Endothelial cell (in vitro differentiated cells): ENCODE measurements at regions not wholly inside any gene's neighbourhood (a gene's known extent, or its start where the extent isn't known, plus 50 kb on each side); places are given as distances from the start of the nearest gene placed in this dataset.
"Not testable (repeated sequence)": the region's sequence is repeated elsewhere in the genome, so short reads cannot be mapped to it uniquely, and the experiment has no call there.

ENCODE experiments used
- DNase-seq: peaks from one replicate; pipeline ENCODE4 v3.0.0; 2021; ENCODE audit warnings: low spot score
- H3K27ac Mint-ChIP-seq: one replicate; pipeline ENCODE4 v1.8.0; 2021; ENCODE audit warnings: mixed read lengths, inconsistent platforms; ENCODE audit not compliant: unreplicated experiment
- H3K27me3 Mint-ChIP-seq: one replicate; pipeline ENCODE4 v1.8.0; 2021; ENCODE audit warnings: mild to moderate bottlenecking, moderate library complexity, mixed read lengths, inconsistent platforms; ENCODE audit not compliant: unreplicated experiment
- H3K36me3 Mint-ChIP-seq: one replicate; pipeline ENCODE4 v1.8.0; 2021; ENCODE audit warnings: mild to moderate bottlenecking, low read depth, mixed read lengths, inconsistent platforms; ENCODE audit not compliant: unreplicated experiment
- H3K4me1 Mint-ChIP-seq: one replicate; pipeline ENCODE4 v1.8.0; 2021; ENCODE audit warnings: mild to moderate bottlenecking, mixed read lengths, inconsistent platforms; ENCODE audit not compliant: unreplicated experiment
- H3K4me3 Mint-ChIP-seq: one replicate; pipeline ENCODE4 v1.8.0; 2021; ENCODE audit warnings: mild to moderate bottlenecking, mixed read lengths, inconsistent platforms; ENCODE audit not compliant: unreplicated experiment
- H3K9me3 Mint-ChIP-seq: one replicate; pipeline ENCODE4 v1.8.0; 2021; ENCODE audit warnings: mixed read lengths, inconsistent platforms; ENCODE audit not compliant: unreplicated experiment
- TF ChIP-seq, protein P1 (sequence below): fragments of 200-600 bp; sonication (generic); IDR thresholded peaks from one replicate; pipeline ENCODE4 v1.5.0; 2021; ENCODE audit warnings: antibody characterized with exemption; ENCODE audit not compliant: unreplicated experiment

DNA sequence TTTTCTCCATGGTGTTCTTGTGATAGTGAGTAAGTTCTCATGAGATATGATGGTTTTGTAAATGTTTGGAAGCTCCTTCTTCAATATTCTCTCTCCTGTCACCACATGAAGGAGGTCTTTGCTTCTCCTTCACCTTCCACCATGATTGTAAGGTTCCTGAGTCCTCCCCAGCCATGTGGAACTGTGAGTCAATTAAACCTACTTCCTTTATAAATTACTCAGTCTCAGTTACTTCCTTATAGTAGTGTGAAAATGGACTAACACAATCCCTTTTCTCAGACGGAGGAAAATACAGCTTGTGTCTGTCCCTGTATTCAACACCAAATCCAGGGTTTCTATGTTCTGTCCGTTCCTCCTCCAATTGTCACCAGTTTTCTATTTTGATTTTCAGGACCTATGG, 181.0 kb downstream of the ALDH8A1 start:
- no peaks in the 10 kb centered on the region for H3K4me1 Mint-ChIP-seq
- no peaks in the 10 kb centered on the region for H3K36me3 Mint-ChIP-seq
- TF ChIP-seq, protein P1, sequence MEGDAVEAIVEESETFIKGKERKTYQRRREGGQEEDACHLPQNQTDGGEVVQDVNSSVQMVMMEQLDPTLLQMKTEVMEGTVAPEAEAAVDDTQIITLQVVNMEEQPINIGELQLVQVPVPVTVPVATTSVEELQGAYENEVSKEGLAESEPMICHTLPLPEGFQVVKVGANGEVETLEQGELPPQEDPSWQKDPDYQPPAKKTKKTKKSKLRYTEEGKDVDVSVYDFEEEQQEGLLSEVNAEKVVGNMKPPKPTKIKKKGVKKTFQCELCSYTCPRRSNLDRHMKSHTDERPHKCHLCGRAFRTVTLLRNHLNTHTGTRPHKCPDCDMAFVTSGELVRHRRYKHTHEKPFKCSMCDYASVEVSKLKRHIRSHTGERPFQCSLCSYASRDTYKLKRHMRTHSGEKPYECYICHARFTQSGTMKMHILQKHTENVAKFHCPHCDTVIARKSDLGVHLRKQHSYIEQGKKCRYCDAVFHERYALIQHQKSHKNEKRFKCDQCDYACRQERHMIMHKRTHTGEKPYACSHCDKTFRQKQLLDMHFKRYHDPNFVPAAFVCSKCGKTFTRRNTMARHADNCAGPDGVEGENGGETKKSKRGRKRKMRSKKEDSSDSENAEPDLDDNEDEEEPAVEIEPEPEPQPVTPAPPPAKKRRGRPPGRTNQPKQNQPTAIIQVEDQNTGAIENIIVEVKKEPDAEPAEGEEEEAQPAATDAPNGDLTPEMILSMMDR, result no peak
- no peaks in the 10 kb centered on the region for H3K27me3 Mint-ChIP-seq
- no peak for DNase-seq
- H3K4me3 Mint-ChIP-seq, result no peak overlapping the region
- H3K27ac Mint-ChIP-seq, result no peak overlapping the region
- no peaks in the 10 kb centered on the region for H3K9me3 Mint-ChIP-seq

- no peaks in the 10 kb centered on the region for H3K4me1 Mint-ChIP-seq
- no peaks in the 10 kb centered on the region for H3K36me3 Mint-ChIP-seq
- no peak overlapping the region for H3K4me3 Mint-ChIP-seq
- H3K27ac Mint-ChIP-seq, result no peak overlapping the region
- no peak for DNase-seq
- TF ChIP-seq, protein P1, result no peak
- no peaks in the 10 kb centered on the region for H3K27me3 Mint-ChIP-seq
- no peaks in the 10 kb centered on the region for H3K9me3 Mint-ChIP-seq
Observed at GRCh38 chr6:134766497-134766896, 183.4 kb downstream of the ALDH8A1 start.

DNA sequence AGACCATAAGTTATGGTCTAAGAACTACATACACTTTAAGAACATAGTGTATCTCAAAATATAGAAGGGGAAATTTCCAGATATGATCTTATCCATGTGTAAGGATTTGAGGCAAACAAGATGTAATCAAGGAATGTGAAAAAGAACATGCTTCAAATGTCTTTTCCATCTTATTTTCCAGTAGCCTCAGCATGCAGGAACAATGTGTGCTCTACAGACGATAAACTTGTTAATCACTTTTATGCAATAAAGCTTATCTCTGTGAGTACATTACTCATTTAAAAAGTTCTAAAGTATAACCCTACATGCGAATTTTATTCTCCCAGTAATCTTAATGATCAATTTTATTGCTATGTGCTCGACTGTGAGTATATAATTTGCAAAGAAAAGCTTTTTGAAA, 185.2 kb downstream of the ALDH8A1 start:
- TF ChIP-seq, protein P1, result no peak
- Mint-ChIP-seq H3K27ac (no peak overlapping the region), H3K4me1 (no peaks in the 10 kb centered on the region), H3K4me3 (no peak overlapping the region), H3K27me3 (no peaks in the 10 kb centered on the region), H3K36me3 (no peaks in the 10 kb centered on the region), H3K9me3 (no peaks in the 10 kb centered on the region)
- DNase-seq, result no peak

DNA sequence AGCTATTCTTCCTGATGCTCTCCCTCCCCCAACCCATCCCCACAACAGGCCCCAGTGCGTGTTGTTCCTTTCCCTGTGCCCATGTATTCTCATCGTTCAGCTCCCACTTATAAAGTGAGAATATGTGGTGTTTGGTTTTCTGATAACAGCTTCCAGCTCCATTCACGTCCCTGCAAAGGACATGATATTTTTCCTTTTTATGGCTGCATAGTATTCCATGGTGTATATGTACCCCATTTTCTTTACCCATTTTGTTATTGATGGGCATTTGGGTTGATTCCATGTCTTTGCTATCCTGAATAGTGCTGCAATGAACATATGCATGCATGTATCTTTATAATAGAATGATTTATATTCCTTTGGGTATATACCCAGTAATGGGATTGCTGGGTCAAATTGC, 186.3 kb downstream of the ALDH8A1 start:
- H3K9me3 Mint-ChIP-seq, H3K27ac Mint-ChIP-seq, H3K4me3 Mint-ChIP-seq, H3K27me3 Mint-ChIP-seq, H3K4me1 Mint-ChIP-seq, DNase-seq, H3K36me3 Mint-ChIP-seq: not testable (repeated sequence)

DNA sequence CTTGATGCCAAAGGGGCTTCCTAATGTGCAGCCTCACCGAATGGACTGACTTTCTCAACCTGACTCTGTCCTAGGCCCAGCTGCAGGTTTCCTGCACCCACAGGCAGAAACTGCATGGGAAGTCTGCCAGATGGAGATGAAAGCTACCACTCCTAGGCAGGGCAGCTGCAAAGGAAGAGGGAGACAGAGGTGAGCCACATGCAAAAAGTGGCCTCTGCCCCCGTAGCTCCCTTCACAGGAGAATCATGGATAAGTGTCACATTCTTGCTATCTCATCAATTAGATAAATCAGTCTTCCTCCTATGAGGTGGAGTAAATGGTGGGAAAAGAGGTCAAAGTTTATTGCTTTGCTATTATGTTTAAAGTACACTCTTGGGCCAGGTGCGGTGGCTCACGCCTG, 191.3 kb downstream of the ALDH8A1 start:
- no peaks in the 10 kb centered on the region for H3K9me3 Mint-ChIP-seq
- H3K4me1 Mint-ChIP-seq, result no peaks in the 10 kb centered on the region
- no peaks in the 10 kb centered on the region for H3K27me3 Mint-ChIP-seq
- DNase-seq, result no peak
- no peak overlapping the region for H3K4me3 Mint-ChIP-seq
- TF ChIP-seq, protein P1, result no peak
- no peak overlapping the region for H3K27ac Mint-ChIP-seq
- no peaks in the 10 kb centered on the region for H3K36me3 Mint-ChIP-seq

- no peak overlapping the region for H3K27ac Mint-ChIP-seq
- H3K36me3 Mint-ChIP-seq, result no peaks in the 10 kb centered on the region
Observed at GRCh38 chr6:134757911-134758361, 192.0 kb downstream of the ALDH8A1 start.

More at GRCh38 chr6:134757911-134758361, 192.0 kb downstream of the ALDH8A1 start:
- no peak for DNase-seq
- no peak overlapping the region for H3K4me3 Mint-ChIP-seq
- H3K27me3 Mint-ChIP-seq, result no peaks in the 10 kb centered on the region
- H3K9me3 Mint-ChIP-seq, result no peaks in the 10 kb centered on the region
- no peaks in the 10 kb centered on the region for H3K4me1 Mint-ChIP-seq
- TF ChIP-seq, protein P1, result no peak
